ENCODE measurements at regions not wholly inside any gene's neighbourhood (a gene's known extent, or its start where the extent isn't known, plus 50 kb on each side); places are given as distances from the start of the nearest gene placed in this dataset.
"Not testable (repeated sequence)": the region's sequence is repeated elsewhere in the genome, so short reads cannot be mapped to it uniquely, and the experiment has no call there.

DNA sequence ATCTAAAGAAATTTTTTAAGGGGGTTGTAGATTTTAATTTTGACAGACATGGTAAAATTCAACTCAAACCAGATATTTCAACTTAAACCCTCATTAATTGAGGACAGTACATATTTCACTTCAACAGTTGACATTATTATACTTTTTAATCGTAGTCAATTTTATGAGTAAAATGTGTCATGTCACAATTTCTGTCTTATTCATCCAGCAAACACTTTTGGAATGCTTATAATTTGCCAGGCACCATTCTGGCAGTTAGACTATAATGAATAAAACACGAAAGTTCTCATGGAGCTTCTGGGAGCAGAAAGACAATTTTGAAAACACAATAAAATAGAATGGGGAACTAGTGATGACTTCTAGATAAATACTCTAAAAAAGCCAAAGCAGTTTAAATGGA is 1094.8 kb downstream of the SUCLG1 start:
- no peak for DNase-seq

DNA sequence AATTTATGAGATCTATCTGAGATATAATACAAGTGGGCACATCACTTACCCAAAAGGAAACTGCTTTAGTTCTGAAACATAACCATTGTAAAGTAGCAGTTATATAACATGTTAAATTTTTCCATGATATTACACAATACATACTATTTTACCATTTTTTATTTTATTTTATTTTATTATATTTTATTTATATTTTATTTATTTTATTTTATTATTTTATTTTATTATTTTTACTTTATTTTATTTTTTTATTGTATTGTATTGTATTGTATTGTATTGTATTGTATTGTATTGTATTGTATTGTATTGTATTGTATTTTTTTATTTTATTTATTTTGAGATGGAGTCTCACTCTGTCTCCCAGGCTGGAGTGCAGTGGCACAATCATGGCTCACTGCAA is 1095.9 kb downstream of the SUCLG1 start:
- not testable (repeated sequence) for DNase-seq

DNA sequence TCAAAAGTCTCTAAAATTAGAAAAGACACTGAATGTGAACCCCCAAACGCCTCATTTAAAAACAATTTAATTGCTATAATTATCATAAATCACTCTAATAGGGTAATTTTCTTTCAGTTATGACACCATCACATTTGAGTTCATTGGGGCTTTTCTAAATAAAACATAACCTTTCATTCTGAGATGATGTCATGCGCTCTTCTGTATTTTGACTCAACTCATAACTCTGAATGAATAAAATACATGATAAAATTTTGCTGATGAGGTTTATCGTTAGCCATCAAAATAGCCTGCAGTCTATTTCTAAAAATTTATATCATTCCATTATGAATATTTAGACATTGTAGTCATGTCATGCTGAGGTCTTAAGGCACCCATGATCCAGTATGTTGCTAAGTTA is 1099.7 kb downstream of the SUCLG1 start:
- DNase-seq: no peak

GRCh38 chr2:83342860-83343329 is 1116.2 kb downstream of the SUCLG1 start:
- DNase-seq: no peak

GRCh38 chr2:83340424-83340823 is 1118.7 kb downstream of the SUCLG1 start:
- no peak for DNase-seq

DNA sequence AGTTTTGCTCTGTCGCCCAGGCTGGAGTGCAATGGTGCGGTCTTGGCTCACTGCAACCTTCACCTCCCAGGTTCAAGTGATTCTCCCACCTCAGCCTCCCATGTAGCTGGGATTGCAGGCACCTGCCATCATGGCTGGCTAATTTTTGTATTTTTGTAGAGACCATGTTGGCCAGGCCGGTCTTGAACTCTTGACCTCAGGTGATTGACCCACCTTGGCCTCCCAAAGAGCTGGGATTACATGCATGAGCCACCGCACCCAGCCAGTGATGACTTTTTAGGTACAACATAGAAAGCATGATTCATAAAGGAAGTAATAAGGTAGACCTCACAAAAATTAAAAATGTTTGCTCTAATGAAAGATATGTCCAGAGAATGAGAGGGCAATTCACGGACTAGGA is 1119.1 kb downstream of the SUCLG1 start:
- DNase-seq: not testable (repeated sequence)

- DNase-seq: no peak
These were observed 1127.3 kb downstream of the SUCLG1 start for GRCh38 chr2:83331810-83332209.

- no peak for DNase-seq
These were observed 1136.0 kb downstream of the SUCLG1 start for GRCh38 chr2:83323038-83323437.

DNA sequence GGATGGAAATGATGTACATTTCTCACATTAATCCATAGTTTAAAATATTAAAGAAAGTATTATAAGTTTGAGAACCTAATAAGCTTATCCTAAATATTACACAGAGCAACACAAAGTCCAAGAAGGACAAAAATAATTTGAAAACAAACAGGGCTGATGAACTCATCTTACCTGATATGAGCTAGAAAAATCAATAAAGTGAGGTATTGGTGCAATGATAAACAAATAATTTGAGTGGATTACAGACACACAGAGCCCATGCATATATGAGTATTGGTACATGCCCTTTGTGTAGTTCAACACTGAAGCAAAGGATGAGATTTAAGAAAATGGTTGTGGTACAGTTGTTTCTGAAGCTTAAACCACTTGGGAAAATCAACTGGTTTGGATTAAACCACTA is 1139.0 kb downstream of the SUCLG1 start:
- no peak for DNase-seq

GRCh38 chr2:83305758-83306378 is 1153.2 kb downstream of the SUCLG1 start:
- DNase-seq: no peak

GRCh38 chr2:83291083-83291482 is 1168.0 kb downstream of the SUCLG1 start:
- DNase-seq: no peak

- DNase-seq: no peak
These were observed 1176.2 kb downstream of the SUCLG1 start for GRCh38 chr2:83282841-83283240.

- no peak for DNase-seq
These were observed 1176.9 kb downstream of the SUCLG1 start for GRCh38 chr2:83282043-83282795.

- no peak for DNase-seq
These were observed 1178.7 kb downstream of the SUCLG1 start for GRCh38 chr2:83280391-83280790.

GRCh38 chr2:83273322-83273721 is 1185.8 kb downstream of the SUCLG1 start:
- no peak for DNase-seq

DNA sequence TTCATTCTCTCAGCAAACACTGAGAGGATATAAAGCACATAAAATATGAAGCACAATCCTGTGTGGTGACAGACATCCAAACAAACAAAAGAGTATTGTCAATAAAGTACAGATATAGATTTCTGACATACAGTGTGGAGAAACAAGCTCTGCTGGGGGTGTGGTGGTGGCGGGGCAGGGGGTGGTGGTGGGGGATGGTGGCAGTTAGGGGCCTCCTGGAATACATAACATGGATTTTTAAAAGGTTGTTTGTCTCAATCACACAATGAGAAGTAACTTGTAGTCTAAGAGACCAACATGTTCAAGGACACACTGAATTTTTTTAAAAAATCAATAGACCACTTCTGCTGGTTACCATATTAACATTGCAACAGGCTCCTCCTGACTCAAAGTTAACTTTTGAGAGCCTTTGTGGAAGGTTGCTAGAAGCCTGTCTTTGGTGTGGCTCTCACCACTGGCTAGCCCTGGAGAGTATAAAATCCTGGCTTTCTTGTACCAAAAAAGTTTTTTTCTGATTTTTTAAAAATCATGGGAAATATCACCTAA is 1197.4 kb downstream of the SUCLG1 start:
- no peak for DNase-seq

GRCh38 chr2:83253848-83254247 is 1205.2 kb downstream of the SUCLG1 start:
- DNase-seq: no peak

DNA sequence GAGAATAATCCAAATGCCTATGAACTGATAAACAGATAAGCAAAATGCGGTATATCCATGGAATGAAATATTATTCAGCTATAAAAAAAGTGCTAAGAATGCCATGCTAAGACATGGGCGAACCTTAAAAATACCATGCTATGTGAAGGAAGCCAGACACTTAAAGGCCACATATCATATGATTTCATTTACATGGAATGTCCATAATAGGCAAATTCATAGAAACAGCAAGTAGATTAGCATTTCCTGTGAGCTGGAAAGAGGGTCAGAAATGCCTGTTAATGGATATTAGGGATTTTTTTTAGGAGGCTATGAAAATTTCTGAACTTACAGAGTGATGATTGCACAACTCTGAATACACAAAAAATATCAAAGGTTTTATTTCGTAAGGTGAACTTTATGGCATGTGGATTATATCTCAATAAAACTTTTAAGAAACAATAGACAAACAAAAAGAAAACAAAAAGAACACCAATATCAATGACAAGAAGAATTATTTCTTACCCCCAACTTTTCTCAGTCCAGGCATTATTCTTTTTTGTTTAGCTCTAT is 1207.7 kb downstream of the SUCLG1 start:
- no peak for DNase-seq

- not testable (repeated sequence) for DNase-seq
These were observed 1213.1 kb downstream of the SUCLG1 start for GRCh38 chr2:83245806-83246537.

GRCh38 chr2:83240611-83241010 is 1218.5 kb downstream of the SUCLG1 start:
- DNase-seq: no peak

- no peak for DNase-seq
These were observed 1221.0 kb downstream of the SUCLG1 start for GRCh38 chr2:83238111-83238510.

DNA sequence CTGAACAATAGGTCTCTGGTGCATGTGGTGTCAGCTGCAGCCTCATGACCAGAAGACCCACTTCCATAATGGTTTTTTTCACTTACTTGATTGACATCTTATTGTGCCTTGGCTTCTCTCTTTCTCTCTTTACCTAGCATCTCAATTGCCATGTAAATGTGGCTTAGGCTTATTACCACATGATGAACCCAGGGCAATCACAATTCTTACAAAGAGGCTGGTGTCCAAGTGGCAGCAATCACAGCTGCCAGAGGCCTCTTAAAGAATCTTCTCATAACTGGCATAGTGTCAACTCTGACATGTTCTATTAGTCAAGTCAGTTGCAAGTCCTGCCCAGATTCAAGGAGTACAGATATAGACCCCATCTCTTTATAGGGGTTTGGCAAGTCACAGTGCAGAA is 1224.8 kb downstream of the SUCLG1 start:
- no peak for DNase-seq

DNA sequence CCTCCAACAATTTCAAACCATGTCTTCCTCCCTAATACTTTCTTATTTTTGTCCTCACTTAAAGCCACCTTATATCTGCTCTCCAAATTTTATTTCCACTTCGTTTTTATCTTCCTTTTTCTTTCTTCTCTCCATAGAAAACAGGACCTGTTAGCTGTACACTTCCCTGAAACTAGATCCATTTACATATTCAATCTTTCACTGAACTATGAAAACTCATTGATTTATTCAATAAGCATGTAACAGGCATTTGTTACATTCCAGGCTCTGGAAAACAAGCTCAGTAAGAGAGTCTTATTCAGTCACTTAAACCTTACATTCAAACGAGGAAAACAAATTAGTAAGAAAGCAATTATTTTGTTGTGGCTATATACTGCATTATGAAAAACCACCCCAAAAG is 1225.3 kb downstream of the SUCLG1 start:
- DNase-seq: no peak

All from NCI-H2081 treated with DMSO at 0.1 percent for 48 hours (cell line).